Suprapubic skin (tissue), 3 donors: ENCODE measurements at regions not wholly inside any gene's neighbourhood (a gene's known extent, or its start where the extent isn't known, plus 50 kb on each side); places are given as distances from the start of the nearest gene placed in this dataset.

Source experiments
- CTCF ChIP-seq, 2 donors: fragments of 200-600 bp in 1 of 2; fragments of 450-650 bp in 1 of 2; sonication (generic) in 1 of 2; IDR thresholded peaks; one replicate each; pipeline ENCODE4 v1.5.1; 2016 to 2019; ENCODE audit warnings: antibody characterized with exemption in 2 of 2, mild to moderate bottlenecking in 1 of 2, moderate library complexity in 1 of 2
- POLR2AphosphoS5 ChIP-seq, 3 donors: sonication (generic); formaldehyde crosslinking; IDR thresholded peaks; one replicate each; pipeline ENCODE4 v1.6.1; 2017; ENCODE audit warnings: antibody characterized with exemption in 3 of 3

GRCh38 chrX:122115604-122116003 lies 1068.2 kb downstream of the GLUD2 start:
- TF ChIP-seq POLR2AphosphoS5 (IDR thresholded peaks at IDR 0.05) (no peak), CTCF (IDR thresholded peaks at IDR 0.05) (no peak)
